ENCODE measurements at regions not wholly inside any gene's neighbourhood (a gene's known extent, or its start where the extent isn't known, plus 50 kb on each side); places are given as distances from the start of the nearest gene placed in this dataset.

- TF ChIP-seq KLF9 (tag by site-specific recombination; IDR thresholded peaks at IDR 0.05; ENCODE audit: low read depth) = no peak
- TF ChIP-seq ZNF184 (tag by site-specific recombination; IDR thresholded peaks at IDR 0.05) = no peak
- TF ChIP-seq ZNF610 (tag by site-specific recombination; IDR thresholded peaks at IDR 0.05; ENCODE audit: borderline replicate concordance) = no peak
- no peak for TF ChIP-seq ZNF280D (tag by site-specific recombination; IDR thresholded peaks at IDR 0.05)
- TF ChIP-seq ZNF112 (tag by site-specific recombination; IDR thresholded peaks at IDR 0.05) = no peak
- no peak for TF ChIP-seq ZNF37A (tag by site-specific recombination; IDR thresholded peaks at IDR 0.05)
- no peak for TF ChIP-seq ZNF416 (tag by site-specific recombination; IDR thresholded peaks at IDR 0.05)
- TF ChIP-seq ZIC2 (tag by site-specific recombination; IDR thresholded peaks at IDR 0.05) = no peak
- TF ChIP-seq ZNF223 (tag by site-specific recombination; IDR thresholded peaks at IDR 0.05) = no peak
- peak; percentile 63; the same call in 1 of the 2 replicates for TF ChIP-seq SCRT1 (tag by site-specific recombination; IDR thresholded peaks at IDR 0.05; ENCODE audit: borderline replicate concordance)
- TF ChIP-seq PRDM1 (tag by site-specific recombination; IDR thresholded peaks at IDR 0.05) = no peak
- TF ChIP-seq ZNF621 (tag by site-specific recombination; IDR thresholded peaks at IDR 0.05) = no peak
- no peak for TF ChIP-seq ZNF16 (tag by site-specific recombination; IDR thresholded peaks at IDR 0.05; ENCODE audit: low read depth)
- no peak for TF ChIP-seq MYNN (tag by site-specific recombination; IDR thresholded peaks at IDR 0.05; ENCODE audit: borderline replicate concordance)
- no peak for TF ChIP-seq BCL6B (tag by site-specific recombination; IDR thresholded peaks at IDR 0.05)
- 0 out of 2 replicates have a peak, but pooled peaks have one; percentile 27 for TF ChIP-seq ZNF2 (tag by site-specific recombination; IDR thresholded peaks at IDR 0.05)
- TF ChIP-seq REST (tag by site-specific recombination; IDR thresholded peaks at IDR 0.05) = no peak
- TF ChIP-seq ZNF148 (tag by site-specific recombination; IDR thresholded peaks at IDR 0.05; ENCODE audit: borderline replicate concordance) = no peak
- peak; percentile 35; the same call in 1 of the 2 replicates for TF ChIP-seq ZNF692 (tag by site-specific recombination; IDR thresholded peaks at IDR 0.05)
- no peak for TF ChIP-seq ZNF23 (tag by site-specific recombination; IDR thresholded peaks at IDR 0.05; ENCODE audit: borderline replicate concordance)
- TF ChIP-seq ZNF585B (tag by site-specific recombination; IDR thresholded peaks at IDR 0.05) = no peak
- no peak for TF ChIP-seq EGR2 (tag by site-specific recombination; IDR thresholded peaks at IDR 0.05; ENCODE audit: low read depth)
- 0 out of 2 replicates have a peak, but pooled peaks have one; percentile 27 for TF ChIP-seq ZBTB20 (tag by site-specific recombination; IDR thresholded peaks at IDR 0.05)
- no peak for TF ChIP-seq ZNF221 (tag by site-specific recombination; IDR thresholded peaks at IDR 0.05; ENCODE audit: borderline replicate concordance)
- no peak for TF ChIP-seq ZNF654 (tag by site-specific recombination; IDR thresholded peaks at IDR 0.05; ENCODE audit: low read depth)
Measured at GRCh38 chr2:18311420-18312195, 248.8 kb downstream of the RDH14 start (continued).

Measured in HEK293 (cell line).